ENCODE measurements at regions not wholly inside any gene's neighbourhood (a gene's known extent, or its start where the extent isn't known, plus 50 kb on each side); places are given as distances from the start of the nearest gene placed in this dataset.

DNA sequence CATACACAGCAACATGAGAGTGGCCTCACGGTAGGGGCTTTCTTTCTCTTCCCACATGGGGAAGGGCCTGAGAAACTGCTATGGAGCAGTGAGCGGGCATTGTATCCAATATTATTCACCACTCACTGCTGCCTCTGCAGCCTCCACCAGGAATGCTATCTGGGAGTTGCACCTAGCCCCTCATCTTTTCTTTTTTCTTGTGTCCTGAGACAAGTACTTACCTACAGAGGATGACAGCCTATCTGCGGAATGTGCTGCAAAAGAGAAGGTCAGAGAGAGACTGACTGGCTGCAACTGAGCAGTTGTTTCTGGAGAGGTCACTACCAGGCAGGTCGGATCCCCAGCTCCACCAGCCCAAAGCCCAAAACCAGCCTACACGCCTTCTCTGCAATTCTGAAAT lies 52.1 kb upstream of the HTATIP2 start:
- no peak for DNase-seq (ENCODE audit: extremely low read depth, low read depth)
- TF ChIP-seq, protein P1, sequence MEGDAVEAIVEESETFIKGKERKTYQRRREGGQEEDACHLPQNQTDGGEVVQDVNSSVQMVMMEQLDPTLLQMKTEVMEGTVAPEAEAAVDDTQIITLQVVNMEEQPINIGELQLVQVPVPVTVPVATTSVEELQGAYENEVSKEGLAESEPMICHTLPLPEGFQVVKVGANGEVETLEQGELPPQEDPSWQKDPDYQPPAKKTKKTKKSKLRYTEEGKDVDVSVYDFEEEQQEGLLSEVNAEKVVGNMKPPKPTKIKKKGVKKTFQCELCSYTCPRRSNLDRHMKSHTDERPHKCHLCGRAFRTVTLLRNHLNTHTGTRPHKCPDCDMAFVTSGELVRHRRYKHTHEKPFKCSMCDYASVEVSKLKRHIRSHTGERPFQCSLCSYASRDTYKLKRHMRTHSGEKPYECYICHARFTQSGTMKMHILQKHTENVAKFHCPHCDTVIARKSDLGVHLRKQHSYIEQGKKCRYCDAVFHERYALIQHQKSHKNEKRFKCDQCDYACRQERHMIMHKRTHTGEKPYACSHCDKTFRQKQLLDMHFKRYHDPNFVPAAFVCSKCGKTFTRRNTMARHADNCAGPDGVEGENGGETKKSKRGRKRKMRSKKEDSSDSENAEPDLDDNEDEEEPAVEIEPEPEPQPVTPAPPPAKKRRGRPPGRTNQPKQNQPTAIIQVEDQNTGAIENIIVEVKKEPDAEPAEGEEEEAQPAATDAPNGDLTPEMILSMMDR (IDR thresholded peaks at IDR 0.05; ENCODE audit: low read depth, low read length, missing control alignments) = no peak
- no peak overlapping the region for H3K4me3 ChIP-seq (replicated peaks; ENCODE audit: low read depth, low read length)

DNA sequence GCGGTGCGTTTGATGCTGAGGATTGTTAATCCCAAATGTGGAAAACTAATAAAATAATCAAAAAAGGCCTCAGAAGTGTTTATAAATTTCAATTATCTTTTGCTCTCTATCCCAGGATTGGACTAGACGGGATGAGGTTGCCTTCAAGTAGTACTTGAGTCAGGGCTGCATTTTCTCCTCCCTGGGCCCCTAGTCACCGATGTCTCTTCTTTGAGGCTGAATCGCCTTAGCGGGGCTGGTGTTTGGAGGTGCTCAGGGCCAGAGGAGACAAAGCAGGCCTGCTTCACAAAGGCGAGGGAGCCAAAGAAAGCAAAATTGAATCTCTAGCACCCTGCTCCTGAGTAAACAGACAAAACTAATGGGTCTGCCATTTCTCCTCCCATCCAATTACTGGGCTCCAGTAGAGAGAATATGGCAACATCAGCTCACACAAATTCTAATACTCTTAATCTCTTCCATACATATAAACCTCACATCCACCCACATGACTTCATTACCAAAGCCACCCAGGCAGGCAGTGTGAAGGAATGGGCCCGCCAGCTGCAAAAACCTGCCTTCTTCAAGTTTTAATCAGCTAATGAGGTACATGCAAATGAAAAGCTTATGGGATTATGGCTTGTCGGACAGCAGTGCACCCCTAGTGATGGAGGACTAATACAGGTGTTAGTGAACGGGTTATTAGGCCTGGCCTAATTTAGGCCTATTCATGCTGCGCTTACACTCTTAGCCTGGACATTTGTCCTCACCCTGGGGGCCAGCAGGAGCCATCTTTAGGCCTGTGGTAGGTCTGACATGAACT lies 52.7 kb upstream of the HTATIP2 start:
- no peak for DNase-seq (ENCODE audit: extremely low read depth, low read depth)
- no peak overlapping the region for H3K4me3 ChIP-seq (replicated peaks; ENCODE audit: low read depth, low read length)
- TF ChIP-seq, protein P1 (IDR thresholded peaks at IDR 0.05; ENCODE audit: low read depth, low read length, missing control alignments) = no peak

DNA sequence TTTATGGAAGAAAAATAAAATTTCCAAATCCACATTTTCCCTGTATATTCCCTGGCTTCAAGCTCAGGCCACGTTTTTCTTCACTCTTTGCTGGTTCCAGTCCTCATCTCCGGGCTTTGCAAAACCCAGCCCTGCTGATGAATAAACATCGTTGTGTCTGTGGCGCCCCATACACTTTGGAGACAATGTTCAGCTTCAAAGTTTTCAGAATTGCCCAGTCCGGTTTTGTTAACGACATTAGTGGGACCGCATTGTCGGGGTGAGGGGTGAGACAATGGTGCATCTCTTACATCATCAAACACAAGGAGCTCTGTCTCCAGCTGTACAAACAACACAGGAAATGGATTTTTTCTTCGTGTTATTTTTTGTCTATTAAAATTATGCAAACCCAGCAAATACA lies 53.4 kb upstream of the HTATIP2 start:
- DNase-seq (ENCODE audit: extremely low read depth, low read depth) = no peak
- H3K4me3 ChIP-seq (replicated peaks; ENCODE audit: low read depth, low read length) = no peak overlapping the region
- TF ChIP-seq, protein P1 (IDR thresholded peaks at IDR 0.05; ENCODE audit: low read depth, low read length, missing control alignments) = no peak

DNA sequence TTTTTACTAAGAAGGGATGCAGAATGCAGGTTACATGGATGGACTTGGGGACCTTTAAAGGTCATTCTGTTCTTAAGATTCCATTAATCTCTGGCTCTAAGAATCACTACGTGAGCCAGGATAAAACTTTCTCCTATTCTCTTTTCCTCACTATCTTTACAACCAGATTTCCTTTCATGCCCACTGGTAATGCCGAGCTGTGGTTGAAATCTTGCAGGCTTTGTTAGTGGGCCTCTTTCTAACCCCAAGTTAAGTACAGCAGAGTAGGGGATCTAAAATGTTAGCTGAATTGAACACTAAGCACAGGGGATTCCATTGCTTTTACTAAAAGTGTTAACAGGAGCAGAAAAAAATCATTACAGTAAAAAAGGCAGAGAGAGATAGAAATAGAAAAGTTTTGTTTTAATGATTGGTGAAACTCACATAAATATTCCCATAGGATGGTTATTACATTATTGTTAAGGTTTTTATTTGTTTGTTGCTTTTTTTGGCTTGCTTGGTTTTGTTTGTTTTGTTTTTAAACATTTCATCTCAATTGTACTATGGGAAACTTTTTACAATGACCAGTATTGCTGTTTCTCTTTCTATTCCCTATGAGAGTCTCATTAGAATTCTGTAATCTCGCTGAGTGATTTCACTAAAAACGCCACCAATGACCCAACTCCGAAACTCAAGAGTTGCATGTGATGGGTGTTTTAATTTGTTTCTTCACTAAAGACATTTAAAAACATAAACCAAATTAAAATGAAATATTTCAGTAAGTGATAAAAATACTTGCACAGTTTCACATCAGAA lies 54.1 kb upstream of the HTATIP2 start:
- no peak overlapping the region for H3K4me3 ChIP-seq (replicated peaks; ENCODE audit: low read depth, low read length)
- TF ChIP-seq, protein P1 (IDR thresholded peaks at IDR 0.05; ENCODE audit: low read depth, low read length, missing control alignments) = no peak
- DNase-seq (ENCODE audit: extremely low read depth, low read depth) = no peak

DNA sequence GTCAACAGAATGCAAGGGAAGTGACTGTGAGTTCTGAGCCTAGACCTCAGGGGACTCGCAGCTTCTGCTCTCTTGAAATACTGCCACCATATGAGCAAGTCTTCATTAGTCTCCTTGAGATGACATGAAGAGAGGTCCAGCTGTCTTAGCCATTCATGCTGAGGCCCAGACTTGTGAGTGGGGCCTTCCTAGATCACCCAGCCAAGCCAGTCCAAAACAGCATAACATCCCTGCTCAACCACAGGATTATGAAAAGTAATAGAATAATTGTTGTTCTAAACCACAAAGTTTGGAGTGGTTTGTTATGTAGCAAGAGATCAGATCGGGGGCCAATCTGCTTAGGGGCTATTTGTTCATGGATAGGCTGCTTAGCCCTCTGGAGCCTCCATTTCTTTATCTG lies 54.9 kb upstream of the HTATIP2 start:
- TF ChIP-seq, protein P1 (IDR thresholded peaks at IDR 0.05; ENCODE audit: low read depth, low read length, missing control alignments) = no peak
- DNase-seq (ENCODE audit: extremely low read depth, low read depth) = no peak
- no peak overlapping the region for H3K4me3 ChIP-seq (replicated peaks; ENCODE audit: low read depth, low read length)

DNA sequence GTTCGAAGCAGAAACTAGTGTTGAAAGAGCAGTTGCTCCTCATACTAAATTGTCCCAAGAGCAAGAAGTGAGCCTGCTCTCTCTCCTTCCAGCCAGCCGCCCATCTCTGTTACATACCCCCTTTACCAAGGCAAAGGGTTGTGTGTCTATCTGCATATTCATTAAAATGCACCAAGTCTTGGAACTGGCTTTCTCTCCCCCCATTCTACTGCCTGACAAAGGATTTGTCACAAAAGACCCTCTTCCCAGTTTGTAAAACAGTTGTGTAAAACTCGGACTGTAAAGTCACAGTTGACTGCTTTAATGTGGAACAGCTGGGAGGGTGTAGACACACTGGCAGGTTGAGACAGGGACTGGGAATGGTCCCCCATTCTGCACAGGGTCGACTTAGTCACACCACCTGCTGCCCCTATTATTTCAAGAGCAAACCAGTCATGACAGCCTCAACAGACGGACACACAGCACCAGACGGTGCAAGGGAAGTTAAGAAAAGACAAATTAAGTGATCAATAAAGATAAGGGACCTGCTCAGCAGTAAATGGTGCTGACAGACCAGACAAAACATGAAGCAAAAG lies 60.0 kb upstream of the HTATIP2 start:
- no peak overlapping the region for H3K4me3 ChIP-seq (replicated peaks; ENCODE audit: low read depth, low read length)
- TF ChIP-seq, protein P1 (IDR thresholded peaks at IDR 0.05; ENCODE audit: low read depth, low read length, missing control alignments) = no peak
- no peak for DNase-seq (ENCODE audit: extremely low read depth, low read depth)
